Suppressor macrophage treated with lipopolysaccharide for 4 hours (primary cell): ENCODE measurements at regions not wholly inside any gene's neighbourhood (a gene's known extent, or its start where the extent isn't known, plus 50 kb on each side); places are given as distances from the start of the nearest gene placed in this dataset.

Experiments used
- DNase-seq: peaks from one replicate; pipeline ENCODE4 v3.0.0-alpha.2; 2020

- DNase-seq: no peak
These were observed 450.8 kb upstream of the NAALADL2 start for GRCh38 chr3:174408310-174408709.

GRCh38 chr3:174409086-174409743, 449.9 kb upstream of the NAALADL2 start:
- DNase-seq: no peak

GRCh38 chr3:174413062-174413912, 445.8 kb upstream of the NAALADL2 start:
- DNase-seq: no peak

- no peak for DNase-seq
These were observed 444.2 kb upstream of the NAALADL2 start for GRCh38 chr3:174414902-174415301.

GRCh38 chr3:174417573-174417972, 441.6 kb upstream of the NAALADL2 start:
- peak; percentile 74 for DNase-seq

- no peak for DNase-seq
These were observed 439.9 kb upstream of the NAALADL2 start for GRCh38 chr3:174419216-174419615.

- DNase-seq: no peak
These were observed 435.2 kb upstream of the NAALADL2 start for GRCh38 chr3:174423936-174424335.

- no peak for DNase-seq
These were observed 434.5 kb upstream of the NAALADL2 start for GRCh38 chr3:174424656-174425055.

- DNase-seq: no peak
These were observed 433.7 kb upstream of the NAALADL2 start for GRCh38 chr3:174425422-174425821.

- no peak for DNase-seq
These were observed 428.1 kb upstream of the NAALADL2 start for GRCh38 chr3:174430986-174431385.

- peak; percentile 21 for DNase-seq
These were observed 427.4 kb upstream of the NAALADL2 start for GRCh38 chr3:174431717-174432116.

GRCh38 chr3:174436367-174436766, 422.8 kb upstream of the NAALADL2 start:
- DNase-seq: no peak

GRCh38 chr3:174438501-174439145, 420.5 kb upstream of the NAALADL2 start:
- no peak for DNase-seq

GRCh38 chr3:174439331-174440252, 419.5 kb upstream of the NAALADL2 start:
- peak; percentile 79 for DNase-seq

GRCh38 chr3:174440253-174440701, 418.9 kb upstream of the NAALADL2 start:
- DNase-seq: peak; percentile 4

GRCh38 chr3:174440741-174441587, 418.2 kb upstream of the NAALADL2 start:
- DNase-seq: peak; percentile 81

GRCh38 chr3:174441588-174442301, 417.4 kb upstream of the NAALADL2 start:
- DNase-seq: no peak

GRCh38 chr3:174442302-174442682, 416.8 kb upstream of the NAALADL2 start:
- no peak for DNase-seq

GRCh38 chr3:174444391-174444790, 414.7 kb upstream of the NAALADL2 start:
- peak; percentile 47 for DNase-seq

- DNase-seq: no peak
These were observed 401.4 kb upstream of the NAALADL2 start for GRCh38 chr3:174457758-174458157.

GRCh38 chr3:174460831-174461230, 398.3 kb upstream of the NAALADL2 start:
- no peak for DNase-seq
